ENCODE measurements at regions not wholly inside any gene's neighbourhood (a gene's known extent, or its start where the extent isn't known, plus 50 kb on each side); places are given as distances from the start of the nearest gene placed in this dataset.
"Not testable (repeated sequence)": the region's sequence is repeated elsewhere in the genome, so short reads cannot be mapped to it uniquely, and the experiment has no call there.

DNA sequence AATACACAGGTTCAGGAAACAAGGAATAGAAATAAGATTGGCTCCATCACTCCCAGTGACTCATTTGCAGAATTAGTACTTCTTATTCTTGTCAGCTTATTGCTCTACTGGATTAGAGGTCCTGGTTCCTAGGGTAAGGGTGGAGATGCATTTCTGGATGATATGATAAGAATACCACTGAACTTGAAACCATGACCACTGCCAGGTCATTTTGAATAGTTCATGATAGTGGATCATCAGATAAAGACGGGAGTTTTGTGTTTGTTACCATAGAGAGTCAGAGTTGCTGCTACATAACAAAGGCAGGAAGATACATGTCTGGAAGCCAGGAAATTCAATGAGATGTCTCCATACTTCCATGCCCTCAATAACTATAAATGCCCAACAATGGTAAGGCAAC is 109.2 kb upstream of the FAT1 start:
- H3K4me3 ChIP-seq (replicated peaks; ENCODE audit: low read depth, low read length), result no peak overlapping the region
- TF ChIP-seq CTCF (IDR thresholded peaks at IDR 0.05; ENCODE audit: low read depth, low read length, missing control alignments), result no peak
- no peak for DNase-seq (ENCODE audit: extremely low read depth, low read depth)

DNA sequence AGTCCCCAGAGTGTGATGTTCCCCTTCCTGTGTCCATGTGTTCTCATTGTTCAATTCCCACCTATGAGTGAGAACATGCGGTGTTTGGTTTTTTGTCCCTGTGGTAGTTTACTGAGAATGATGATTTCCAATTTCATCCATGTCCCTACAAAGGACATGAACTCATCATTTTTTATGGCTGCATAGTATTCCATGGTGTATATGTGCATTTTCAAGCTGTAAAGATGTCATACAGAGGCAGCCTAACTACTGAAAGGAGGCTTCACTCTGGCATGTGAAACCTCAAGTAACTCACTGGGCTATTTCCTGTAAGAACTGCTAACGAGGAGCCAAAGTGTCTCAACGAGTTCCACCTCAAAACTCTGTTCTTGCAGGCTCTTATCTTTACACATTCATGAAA is 113.8 kb upstream of the FAT1 start:
- DNase-seq (ENCODE audit: extremely low read depth, low read depth); H3K4me3 ChIP-seq (replicated peaks; ENCODE audit: low read depth, low read length): not testable (repeated sequence)

DNA sequence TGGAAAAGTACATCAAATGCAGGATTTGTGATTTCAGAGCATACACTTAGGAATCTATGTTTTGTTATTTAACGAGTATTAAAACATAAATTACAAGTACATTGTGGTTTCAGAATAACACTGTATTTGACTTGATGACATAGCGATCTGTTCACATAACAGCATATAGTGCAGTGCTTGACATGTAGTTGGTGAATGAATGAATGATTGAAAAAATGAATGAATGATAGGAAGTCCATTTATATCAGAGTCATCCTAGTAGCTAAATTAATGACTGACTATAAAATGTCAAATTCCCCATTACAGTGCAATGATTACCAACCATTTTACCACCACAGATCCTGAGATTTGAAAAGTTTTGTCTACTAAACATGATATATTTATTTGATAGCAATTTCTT is 114.6 kb upstream of the FAT1 start:
- no peak for TF ChIP-seq CTCF (IDR thresholded peaks at IDR 0.05; ENCODE audit: low read depth, low read length, missing control alignments)
- DNase-seq (ENCODE audit: extremely low read depth, low read depth), result no peak
- no peak overlapping the region for H3K4me3 ChIP-seq (replicated peaks; ENCODE audit: low read depth, low read length)

DNA sequence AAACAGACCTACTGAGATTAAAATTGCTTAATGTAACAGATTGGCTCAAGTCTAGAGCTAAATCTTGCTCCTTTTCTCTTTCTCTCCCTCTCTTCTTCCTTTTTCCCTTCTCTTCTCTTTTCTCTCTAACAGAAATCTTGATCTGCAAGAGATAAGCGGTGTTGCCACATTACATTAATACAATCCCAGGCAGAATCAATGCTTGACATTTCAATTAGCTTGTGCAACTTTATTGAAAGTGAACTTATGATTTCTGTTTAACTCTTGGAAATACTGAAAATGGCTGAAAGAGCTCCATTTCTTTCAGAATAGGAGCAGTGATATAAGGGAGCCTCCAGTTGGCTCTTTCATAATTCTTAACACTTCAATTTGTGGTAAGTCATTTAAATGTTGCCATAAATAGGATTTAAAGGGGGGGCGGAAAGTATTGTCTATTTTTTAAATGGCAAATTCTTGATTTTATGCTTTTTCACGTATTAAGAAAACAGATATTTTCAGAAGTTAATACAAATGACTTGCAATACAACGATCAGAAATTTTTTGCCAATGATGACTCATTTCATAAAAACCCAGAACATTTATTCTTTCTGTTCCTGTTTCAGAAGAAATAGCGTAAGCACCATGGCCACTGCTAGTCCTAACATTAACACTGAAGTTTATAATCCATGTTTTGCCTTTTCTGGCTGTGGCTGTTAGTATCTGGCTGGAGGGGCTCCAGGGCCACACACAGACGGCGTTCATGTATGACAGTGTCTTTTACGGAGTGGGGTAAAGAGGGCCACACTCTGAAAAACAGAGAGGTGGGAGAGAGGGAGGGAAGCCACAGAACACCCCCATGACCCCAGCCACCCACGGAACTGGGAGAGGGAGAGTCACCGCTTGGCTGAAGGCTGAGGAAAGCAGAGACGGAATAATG is 115.7 kb upstream of the FAT1 start:
- TF ChIP-seq CTCF (IDR thresholded peaks at IDR 0.05; ENCODE audit: low read depth, low read length, missing control alignments), result no peak
- no peak for DNase-seq (ENCODE audit: extremely low read depth, low read depth)
- H3K4me3 ChIP-seq (replicated peaks; ENCODE audit: low read depth, low read length), result no peak overlapping the region

GRCh38 chr4:186840222-186840701 is 116.6 kb upstream of the FAT1 start:
- H3K4me3 ChIP-seq (replicated peaks; ENCODE audit: low read depth, low read length), result no peak overlapping the region
- no peak for TF ChIP-seq CTCF (IDR thresholded peaks at IDR 0.05; ENCODE audit: low read depth, low read length, missing control alignments)
- no peak for DNase-seq (ENCODE audit: extremely low read depth, low read depth)

DNA sequence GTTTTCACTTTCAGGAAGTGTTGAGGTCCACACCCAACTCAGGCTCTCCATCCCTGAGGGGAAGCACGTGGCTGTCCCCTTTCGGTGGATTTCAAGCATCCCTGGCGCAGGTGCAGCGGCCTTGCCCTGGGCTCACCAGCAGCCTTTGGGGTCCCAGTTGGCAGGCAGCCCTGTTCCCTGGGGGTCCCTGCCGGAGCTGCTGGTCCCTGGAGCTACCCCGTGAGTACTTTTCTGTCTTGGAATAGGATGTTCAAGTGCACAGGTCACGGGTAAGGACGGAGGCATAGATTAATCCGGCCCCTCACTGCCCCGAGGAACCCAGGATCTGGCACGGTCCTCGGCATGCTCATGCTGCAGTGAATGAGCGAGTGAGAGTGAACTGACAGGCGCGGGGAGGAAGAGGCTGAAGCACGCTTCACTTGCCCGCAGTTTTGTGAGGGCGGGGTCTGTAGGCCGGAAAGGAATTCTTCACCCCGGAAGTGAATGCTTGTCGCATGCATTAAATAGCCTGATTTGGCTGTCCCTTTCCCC is 117.2 kb upstream of the FAT1 start:
- no peak overlapping the region for H3K4me3 ChIP-seq (replicated peaks; ENCODE audit: low read depth, low read length)
- no peak for DNase-seq (ENCODE audit: extremely low read depth, low read depth)
- no peak for TF ChIP-seq CTCF (IDR thresholded peaks at IDR 0.05; ENCODE audit: low read depth, low read length, missing control alignments)

GRCh38 chr4:186844059-186844681 is 120.5 kb upstream of the FAT1 start:
- H3K4me3 ChIP-seq (replicated peaks; ENCODE audit: low read depth, low read length), result peak overlapping the region; percentile 7; the same call in 1 of the 2 replicates
- DNase-seq (ENCODE audit: extremely low read depth, low read depth), result no peak
- TF ChIP-seq CTCF (IDR thresholded peaks at IDR 0.05; ENCODE audit: low read depth, low read length, missing control alignments), result no peak
